ENCODE measurements at regions not wholly inside any gene's neighbourhood (a gene's known extent, or its start where the extent isn't known, plus 50 kb on each side); places are given as distances from the start of the nearest gene placed in this dataset.

DNA sequence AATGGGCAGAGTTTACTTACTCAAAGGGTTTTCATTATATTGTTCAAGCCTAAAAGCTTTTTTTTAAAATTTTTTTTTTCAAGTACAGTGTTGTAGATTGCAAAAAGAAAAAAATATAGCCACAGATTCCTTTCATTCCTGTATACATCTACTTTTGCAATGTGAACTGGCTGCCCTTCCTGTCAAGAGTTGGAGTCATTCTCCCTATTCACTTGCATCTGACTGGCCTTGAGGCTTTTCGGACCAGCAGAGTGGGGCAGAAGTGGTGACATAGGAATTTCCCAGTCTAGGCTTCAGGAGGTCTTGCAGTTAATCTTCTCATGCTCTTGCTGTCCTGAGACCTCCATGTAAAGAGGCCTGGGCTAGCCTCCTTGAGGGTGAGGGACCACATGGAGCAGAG, 218.3 kb upstream of the CFAP20DC start:
- H3K4me1 Mint-ChIP-seq = no peaks in the 10 kb centered on the region
- H3K9me3 Mint-ChIP-seq = peaks cover 2% of the 10 kb centered on the region
- TF ChIP-seq, protein P1, sequence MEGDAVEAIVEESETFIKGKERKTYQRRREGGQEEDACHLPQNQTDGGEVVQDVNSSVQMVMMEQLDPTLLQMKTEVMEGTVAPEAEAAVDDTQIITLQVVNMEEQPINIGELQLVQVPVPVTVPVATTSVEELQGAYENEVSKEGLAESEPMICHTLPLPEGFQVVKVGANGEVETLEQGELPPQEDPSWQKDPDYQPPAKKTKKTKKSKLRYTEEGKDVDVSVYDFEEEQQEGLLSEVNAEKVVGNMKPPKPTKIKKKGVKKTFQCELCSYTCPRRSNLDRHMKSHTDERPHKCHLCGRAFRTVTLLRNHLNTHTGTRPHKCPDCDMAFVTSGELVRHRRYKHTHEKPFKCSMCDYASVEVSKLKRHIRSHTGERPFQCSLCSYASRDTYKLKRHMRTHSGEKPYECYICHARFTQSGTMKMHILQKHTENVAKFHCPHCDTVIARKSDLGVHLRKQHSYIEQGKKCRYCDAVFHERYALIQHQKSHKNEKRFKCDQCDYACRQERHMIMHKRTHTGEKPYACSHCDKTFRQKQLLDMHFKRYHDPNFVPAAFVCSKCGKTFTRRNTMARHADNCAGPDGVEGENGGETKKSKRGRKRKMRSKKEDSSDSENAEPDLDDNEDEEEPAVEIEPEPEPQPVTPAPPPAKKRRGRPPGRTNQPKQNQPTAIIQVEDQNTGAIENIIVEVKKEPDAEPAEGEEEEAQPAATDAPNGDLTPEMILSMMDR (IDR thresholded peaks at IDR 0.05; ENCODE audit: unreplicated experiment in 3 of 3) = no peak
- no peaks in the 10 kb centered on the region for H3K36me3 Mint-ChIP-seq (ENCODE audit: low read depth)
- peaks cover 4% of the 10 kb centered on the region for H3K27me3 Mint-ChIP-seq (ENCODE audit: low read depth)
- no peak overlapping the region for H3K27ac Mint-ChIP-seq
- H3K4me3 Mint-ChIP-seq = no peak overlapping the region

DNA sequence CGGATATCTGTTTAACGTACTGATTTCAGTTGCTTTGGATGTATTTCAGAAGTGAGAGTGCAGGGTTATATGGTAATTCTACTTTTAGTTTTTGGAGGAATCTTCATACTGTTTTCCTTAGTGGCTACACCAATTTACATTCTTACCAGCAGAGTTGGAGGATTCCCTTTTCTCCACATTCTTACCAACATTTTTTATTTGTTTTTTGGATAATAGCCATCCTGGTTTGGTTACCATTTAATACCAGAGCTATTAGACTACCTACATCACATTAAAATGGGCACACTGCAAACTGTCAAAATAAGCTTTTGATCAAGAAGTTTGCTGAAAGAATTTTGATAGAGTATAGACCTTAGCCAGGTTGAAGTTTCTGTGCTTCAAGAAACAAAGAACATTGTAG, 217.2 kb upstream of the CFAP20DC start:
- no peaks in the 10 kb centered on the region for H3K36me3 Mint-ChIP-seq (ENCODE audit: low read depth)
- H3K4me1 Mint-ChIP-seq = no peaks in the 10 kb centered on the region
- peaks cover 2% of the 10 kb centered on the region for H3K27me3 Mint-ChIP-seq (ENCODE audit: low read depth)
- H3K27ac Mint-ChIP-seq = no peak overlapping the region
- H3K9me3 Mint-ChIP-seq = peaks cover 2% of the 10 kb centered on the region
- TF ChIP-seq, protein P1 (IDR thresholded peaks at IDR 0.05; ENCODE audit: unreplicated experiment in 3 of 3) = no peak
- no peak overlapping the region for H3K4me3 Mint-ChIP-seq

DNA sequence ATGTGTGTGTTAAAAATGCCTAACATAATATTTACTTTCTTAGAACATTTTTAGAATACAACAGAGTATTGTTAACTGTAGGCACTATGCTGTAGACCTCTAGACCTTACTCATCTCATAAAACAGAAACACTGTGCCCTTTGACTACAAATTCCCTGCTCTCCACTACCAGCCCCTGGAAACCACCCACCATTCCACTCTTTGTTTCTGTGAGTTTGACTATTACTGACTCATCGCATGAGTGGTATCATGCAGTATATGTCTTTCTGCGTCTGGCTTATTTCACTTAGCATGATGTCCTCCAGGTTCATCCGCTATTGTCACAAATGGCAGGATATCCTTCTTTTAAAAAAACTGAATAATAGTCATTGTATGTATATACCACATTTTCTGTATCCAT, 216.7 kb upstream of the CFAP20DC start:
- Mint-ChIP-seq H3K27me3 (ENCODE audit: low read depth) (no peaks in the 10 kb centered on the region), H3K4me3 (no peak overlapping the region), H3K9me3 (peaks cover 2% of the 10 kb centered on the region), H3K36me3 (ENCODE audit: low read depth) (no peaks in the 10 kb centered on the region), H3K27ac (no peak overlapping the region), H3K4me1 (no peaks in the 10 kb centered on the region)
- TF ChIP-seq, protein P1 (IDR thresholded peaks at IDR 0.05; ENCODE audit: unreplicated experiment in 3 of 3) = no peak

DNA sequence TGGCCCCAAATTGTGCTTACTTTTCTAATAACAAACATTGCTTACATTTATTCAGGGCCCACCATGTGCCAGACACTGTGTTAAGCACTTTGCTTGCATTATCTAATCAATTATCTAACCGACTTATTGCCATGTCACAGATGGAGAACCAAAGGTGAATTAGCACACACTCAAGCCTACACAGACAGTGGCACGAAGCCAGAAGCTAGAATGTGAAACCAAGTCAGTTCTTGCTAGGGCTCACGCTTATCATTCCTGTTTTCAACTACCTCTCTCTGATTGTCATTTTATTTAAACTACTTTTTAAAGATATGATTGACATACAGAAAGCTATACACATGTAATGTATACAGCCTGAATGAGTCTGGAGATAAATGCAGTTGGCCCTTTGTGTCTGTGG, 215.7 kb upstream of the CFAP20DC start:
- Mint-ChIP-seq H3K4me3 (no peak overlapping the region), H3K27me3 (ENCODE audit: low read depth) (no peaks in the 10 kb centered on the region), H3K27ac (no peak overlapping the region), H3K4me1 (no peaks in the 10 kb centered on the region), H3K9me3 (peaks cover 2% of the 10 kb centered on the region), H3K36me3 (ENCODE audit: low read depth) (no peaks in the 10 kb centered on the region)
- TF ChIP-seq, protein P1 (IDR thresholded peaks at IDR 0.05; ENCODE audit: unreplicated experiment in 3 of 3) = no peak

DNA sequence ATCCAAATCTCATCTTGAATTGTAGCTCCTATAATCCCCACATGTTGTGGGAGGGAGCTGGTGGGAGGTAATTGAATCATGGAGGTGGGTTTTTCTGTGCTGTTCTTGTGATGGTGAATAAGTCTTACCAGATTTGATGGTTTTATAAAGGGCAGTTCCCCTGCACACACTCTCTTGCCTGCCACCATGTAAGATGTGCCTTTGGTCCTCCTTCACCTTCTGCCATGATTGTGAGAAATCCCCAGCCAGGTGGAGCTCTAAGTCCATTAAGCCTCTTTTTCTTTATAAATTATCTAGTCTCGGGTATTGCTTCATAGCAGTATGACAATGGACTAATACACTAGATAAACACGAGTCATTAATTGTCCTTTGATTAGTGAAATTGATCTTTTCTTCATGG, 214.5 kb upstream of the CFAP20DC start:
- TF ChIP-seq, protein P1 (IDR thresholded peaks at IDR 0.05; ENCODE audit: unreplicated experiment in 3 of 3) = no peak
- H3K4me3 Mint-ChIP-seq = no peak overlapping the region
- peaks cover 2% of the 10 kb centered on the region for H3K9me3 Mint-ChIP-seq
- no peaks in the 10 kb centered on the region for H3K27me3 Mint-ChIP-seq (ENCODE audit: low read depth)
- no peaks in the 10 kb centered on the region for H3K4me1 Mint-ChIP-seq
- no peak overlapping the region for H3K27ac Mint-ChIP-seq
- no peaks in the 10 kb centered on the region for H3K36me3 Mint-ChIP-seq (ENCODE audit: low read depth)

DNA sequence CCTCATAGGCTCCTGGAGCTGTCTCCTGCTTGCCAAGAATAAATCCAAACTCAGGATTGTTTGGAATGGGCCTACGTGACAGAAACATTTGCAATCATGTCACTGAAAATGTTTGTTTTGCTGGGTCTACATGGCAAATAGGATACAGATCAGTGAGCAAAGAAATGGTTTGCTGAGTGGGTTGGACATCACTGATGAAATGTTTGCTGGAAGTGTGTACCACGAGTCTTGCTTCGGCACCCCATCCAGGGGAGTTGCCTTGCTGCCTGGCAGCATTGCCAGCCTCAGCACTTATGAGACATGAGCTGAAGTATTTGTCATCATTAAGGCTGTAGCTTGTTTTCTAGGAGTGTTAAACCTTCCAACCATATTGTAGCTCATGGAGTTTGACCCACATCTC, 213.3 kb upstream of the CFAP20DC start:
- H3K4me3 Mint-ChIP-seq = no peak overlapping the region

More for the DNA sequence above, 213.3 kb upstream of the CFAP20DC start:
- H3K27me3 Mint-ChIP-seq (ENCODE audit: low read depth) = no peaks in the 10 kb centered on the region
- H3K36me3 Mint-ChIP-seq (ENCODE audit: low read depth) = no peaks in the 10 kb centered on the region
- TF ChIP-seq, protein P1 (IDR thresholded peaks at IDR 0.05; ENCODE audit: unreplicated experiment in 3 of 3) = no peak
- H3K27ac Mint-ChIP-seq = peak overlapping the region in 1 of 3 experiments; percentile 54
- H3K9me3 Mint-ChIP-seq = peaks cover 2% of the 10 kb centered on the region
- H3K4me1 Mint-ChIP-seq = no peaks in the 10 kb centered on the region

All from nephron (organoid).